ENCODE measurements at regions not wholly inside any gene's neighbourhood (a gene's known extent, or its start where the extent isn't known, plus 50 kb on each side); places are given as distances from the start of the nearest gene placed in this dataset.

- peak; percentile 8 for DNase-seq (ENCODE audit: extremely low spot score)
- WGBS = 74% methylated on average over 7 of the region's 7 CpGs
- Histone ChIP-seq H3K27ac (ENCODE audit: low read depth) (no peak overlapping the region), H3K36me3 (ENCODE audit: insufficient read depth) (no peaks in the 10 kb centered on the region), H3K4me1 (ENCODE audit: insufficient read depth) (no peaks in the 10 kb centered on the region), H3K4me3 (ENCODE audit: low read depth, low read length) (no peak overlapping the region)
Measured at GRCh38 chr4:162406637-162407365, 243.0 kb upstream of the FSTL5 start.

DNA sequence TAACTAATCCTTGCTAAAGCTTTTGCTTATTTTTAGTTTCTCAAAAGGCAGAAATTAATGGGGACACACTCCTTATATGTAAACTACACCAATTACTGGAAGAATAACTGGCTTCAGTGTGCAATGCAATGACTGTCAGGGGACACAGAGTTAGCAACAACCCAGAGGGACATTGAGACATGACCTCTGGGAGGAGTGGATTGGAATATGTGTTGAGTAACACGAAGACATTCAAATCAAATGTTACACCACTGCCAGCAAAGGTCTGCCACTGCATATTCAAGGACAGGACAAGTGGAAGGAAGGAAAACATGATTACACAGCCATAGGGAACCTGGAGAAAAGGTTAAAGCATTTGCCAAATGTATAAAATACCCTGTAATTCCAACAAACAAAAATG is 240.1 kb upstream of the FSTL5 start:
- WGBS = 51% methylated on average over 1 of the region's 1 CpG
- no peak for DNase-seq (ENCODE audit: extremely low spot score)
- no peaks in the 10 kb centered on the region for H3K36me3 ChIP-seq (ENCODE audit: insufficient read depth)
- H3K27ac ChIP-seq (ENCODE audit: low read depth) = no peak overlapping the region
- no peaks in the 10 kb centered on the region for H3K4me1 ChIP-seq (ENCODE audit: insufficient read depth)
- H3K4me3 ChIP-seq (ENCODE audit: low read depth, low read length) = no peak overlapping the region

DNA sequence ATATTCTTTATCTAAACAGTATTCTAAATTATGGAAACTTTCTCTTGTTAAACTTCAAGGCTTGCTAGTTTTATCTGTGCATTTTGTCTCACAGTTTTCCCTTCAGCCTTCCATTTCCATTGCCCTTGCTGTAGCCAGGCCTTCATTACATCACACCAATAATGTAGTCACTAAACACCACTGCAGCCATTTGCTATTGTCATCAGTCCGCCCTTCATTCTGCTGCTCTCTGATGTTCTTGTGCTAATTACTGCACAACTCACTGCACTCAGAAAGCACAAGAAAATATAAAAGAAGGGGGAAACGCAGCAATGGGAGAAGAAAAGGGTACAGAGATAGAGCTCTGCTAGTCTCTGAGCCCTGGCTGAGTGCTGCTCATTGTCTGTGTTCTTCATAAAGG is 239.6 kb upstream of the FSTL5 start:
- no peaks in the 10 kb centered on the region for H3K36me3 ChIP-seq (ENCODE audit: insufficient read depth)
- H3K4me3 ChIP-seq (ENCODE audit: low read depth, low read length) = no peak overlapping the region
- WGBS = 76% methylated on average over 2 of the region's 2 CpGs
- no peak for DNase-seq (ENCODE audit: extremely low spot score)
- H3K27ac ChIP-seq (ENCODE audit: low read depth) = no peak overlapping the region
- no peaks in the 10 kb centered on the region for H3K4me1 ChIP-seq (ENCODE audit: insufficient read depth)

- no peak for DNase-seq (ENCODE audit: extremely low spot score)
- WGBS = 84% methylated on average over 5 of the region's 5 CpGs
- H3K4me1 ChIP-seq (ENCODE audit: insufficient read depth) = no peaks in the 10 kb centered on the region
- no peak overlapping the region for H3K27ac ChIP-seq (ENCODE audit: low read depth)
- H3K36me3 ChIP-seq (ENCODE audit: insufficient read depth) = no peaks in the 10 kb centered on the region
- no peak overlapping the region for H3K4me3 ChIP-seq (ENCODE audit: low read depth, low read length)
Measured at GRCh38 chr4:162401021-162401420, 237.2 kb upstream of the FSTL5 start.

DNA sequence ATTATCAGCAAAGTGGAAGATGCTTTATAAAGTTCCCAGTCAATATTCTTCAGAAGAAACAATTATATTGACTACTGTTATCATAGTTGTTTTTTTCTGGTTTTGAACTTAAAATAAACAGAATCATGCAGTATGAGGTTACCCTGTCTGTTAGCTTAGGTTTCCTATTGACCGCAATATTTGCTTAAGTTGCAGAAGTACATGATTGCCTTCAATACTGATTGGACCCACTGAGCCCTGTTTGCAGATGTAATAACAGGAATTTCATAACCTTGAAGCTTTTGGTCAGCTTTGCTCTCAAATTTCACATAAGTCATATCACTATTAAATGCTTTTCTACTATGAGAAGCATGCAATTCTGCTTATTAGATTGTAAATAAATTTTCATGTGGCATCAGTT is 229.1 kb upstream of the FSTL5 start:
- Histone ChIP-seq H3K4me1 (ENCODE audit: insufficient read depth) (no peaks in the 10 kb centered on the region), H3K36me3 (ENCODE audit: insufficient read depth) (no peaks in the 10 kb centered on the region), H3K4me3 (ENCODE audit: low read depth, low read length) (no peak overlapping the region), H3K27ac (ENCODE audit: low read depth) (no peak overlapping the region)
- WGBS = 97% methylated on average over 1 of the region's 1 CpG
- no peak for DNase-seq (ENCODE audit: extremely low spot score)

DNA sequence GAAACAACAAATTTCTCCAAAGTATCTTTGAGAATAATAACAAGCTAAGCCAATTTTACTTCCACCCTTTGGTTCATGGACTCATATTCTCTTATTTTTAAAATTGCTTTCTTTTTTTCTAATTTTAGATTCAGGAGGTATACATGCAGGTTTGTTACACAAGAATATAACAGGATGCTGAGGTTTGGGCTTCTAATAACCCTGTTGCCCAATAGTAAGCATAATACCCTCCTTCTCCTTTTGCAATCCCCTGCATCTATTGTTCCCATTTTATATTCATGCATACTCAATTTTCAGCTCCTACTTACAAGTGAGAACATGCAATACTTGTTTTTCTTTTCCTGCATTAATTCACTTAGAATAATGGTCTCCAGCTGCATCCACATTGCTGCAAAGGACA is 202.3 kb upstream of the FSTL5 start:
- Histone ChIP-seq H3K36me3 (ENCODE audit: insufficient read depth) (no peaks in the 10 kb centered on the region), H3K4me1 (ENCODE audit: insufficient read depth) (no peaks in the 10 kb centered on the region), H3K27ac (ENCODE audit: low read depth) (no peak overlapping the region), H3K4me3 (ENCODE audit: low read depth, low read length) (no peak overlapping the region)
- no peak for DNase-seq (ENCODE audit: extremely low spot score)

GRCh38 chr4:162364651-162365050 is 200.9 kb upstream of the FSTL5 start:
- no peak for DNase-seq (ENCODE audit: extremely low spot score)
- Histone ChIP-seq H3K4me1 (ENCODE audit: insufficient read depth) (no peaks in the 10 kb centered on the region), H3K4me3 (ENCODE audit: low read depth, low read length) (no peak overlapping the region), H3K36me3 (ENCODE audit: insufficient read depth) (no peaks in the 10 kb centered on the region), H3K27ac (ENCODE audit: low read depth) (no peak overlapping the region)
- 80% methylated on average over 1 of the region's 1 CpG for WGBS

DNA sequence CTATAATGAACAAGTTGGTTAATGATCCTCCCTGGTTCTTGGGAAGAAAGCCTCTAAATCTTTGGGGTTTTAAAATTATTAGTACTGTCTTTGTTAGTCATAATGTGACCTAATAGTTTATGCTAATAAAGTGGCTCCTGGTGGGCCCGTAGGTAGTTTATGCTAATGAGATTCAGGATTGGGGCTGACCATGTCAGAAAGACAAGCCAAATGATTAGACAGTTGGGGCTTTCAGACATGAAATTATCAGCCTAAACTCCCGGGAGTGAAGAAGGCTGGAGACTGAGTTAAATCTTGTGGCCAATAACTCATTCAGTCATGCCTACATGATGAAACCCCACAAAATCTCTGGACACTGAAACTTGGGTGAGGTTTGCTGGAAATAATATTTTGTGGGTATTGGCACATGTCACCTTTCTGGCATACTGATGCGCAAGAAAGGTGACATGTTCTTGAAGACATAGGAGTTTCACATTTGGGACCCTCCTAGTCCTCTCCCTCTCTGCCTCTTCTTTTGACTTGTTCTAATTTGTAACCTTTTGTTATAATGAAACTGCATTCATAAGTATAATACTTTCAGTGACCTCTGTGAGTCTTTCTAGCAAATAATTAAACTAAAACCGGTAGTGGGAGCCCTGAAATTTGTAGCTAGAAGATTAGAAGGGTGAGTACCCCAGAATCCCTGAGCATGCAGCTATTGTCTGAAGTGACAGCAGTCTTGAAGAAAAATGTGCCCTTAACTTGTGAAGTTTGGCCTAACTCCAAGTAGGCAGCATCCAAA is 196.8 kb upstream of the FSTL5 start:
- DNase-seq (ENCODE audit: extremely low spot score) = no peak
- H3K36me3 ChIP-seq (ENCODE audit: insufficient read depth) = no peaks in the 10 kb centered on the region
- H3K4me1 ChIP-seq (ENCODE audit: insufficient read depth) = no peaks in the 10 kb centered on the region
- 80% methylated on average over 4 of the region's 4 CpGs for WGBS
- no peak overlapping the region for H3K4me3 ChIP-seq (ENCODE audit: low read depth, low read length)
- H3K27ac ChIP-seq (ENCODE audit: low read depth) = no peak overlapping the region

- H3K27ac ChIP-seq (ENCODE audit: low read depth) = no peak overlapping the region
- 22% methylated on average over 2 of the region's 2 CpGs for WGBS
- H3K4me1 ChIP-seq (ENCODE audit: insufficient read depth) = no peaks in the 10 kb centered on the region
- no peaks in the 10 kb centered on the region for H3K36me3 ChIP-seq (ENCODE audit: insufficient read depth)
- DNase-seq (ENCODE audit: extremely low spot score) = peak; percentile 3
- no peak overlapping the region for H3K4me3 ChIP-seq (ENCODE audit: low read depth, low read length)
Measured at GRCh38 chr4:162356181-162356580, 192.4 kb upstream of the FSTL5 start.

DNA sequence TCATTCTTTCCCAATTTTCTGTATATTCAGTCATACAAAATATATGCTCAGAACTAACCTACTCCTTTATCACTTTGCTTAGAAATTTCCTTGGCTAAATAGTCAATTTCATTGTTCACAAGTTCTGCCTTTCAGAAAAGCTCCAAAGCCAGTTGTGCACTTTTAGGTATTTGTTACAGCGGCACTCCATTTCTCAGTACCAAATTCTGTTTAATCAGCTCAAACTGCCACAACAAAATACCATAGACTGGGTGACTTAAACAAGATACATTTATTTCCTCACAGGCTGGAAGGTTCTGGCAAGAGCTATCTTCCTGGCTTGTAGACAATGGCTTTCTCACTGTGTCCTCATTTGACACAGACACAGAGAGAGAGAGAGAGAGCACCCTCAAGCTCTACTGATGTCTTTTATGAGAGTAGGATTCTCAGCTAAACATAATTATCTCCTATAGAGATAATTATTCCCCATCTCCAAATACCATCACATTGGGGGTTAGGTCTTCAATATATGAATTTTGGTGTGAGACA is 188.8 kb upstream of the FSTL5 start:
- Histone ChIP-seq H3K27ac (ENCODE audit: low read depth) (no peak overlapping the region), H3K36me3 (ENCODE audit: insufficient read depth) (no peaks in the 10 kb centered on the region), H3K4me1 (ENCODE audit: insufficient read depth) (no peaks in the 10 kb centered on the region), H3K4me3 (ENCODE audit: low read depth, low read length) (no peak overlapping the region)
- DNase-seq (ENCODE audit: extremely low spot score) = no peak
- WGBS = 90% methylated on average over 1 of the region's 1 CpG

- H3K4me3 ChIP-seq (ENCODE audit: low read depth, low read length) = no peak overlapping the region
- H3K36me3 ChIP-seq (ENCODE audit: insufficient read depth) = no peaks in the 10 kb centered on the region
- DNase-seq (ENCODE audit: extremely low spot score) = no peak
- WGBS = 30% methylated on average over 2 of the region's 2 CpGs
- H3K4me1 ChIP-seq (ENCODE audit: insufficient read depth) = no peaks in the 10 kb centered on the region
- no peak overlapping the region for H3K27ac ChIP-seq (ENCODE audit: low read depth)
Measured at GRCh38 chr4:162350331-162350730, 186.5 kb upstream of the FSTL5 start.

DNA sequence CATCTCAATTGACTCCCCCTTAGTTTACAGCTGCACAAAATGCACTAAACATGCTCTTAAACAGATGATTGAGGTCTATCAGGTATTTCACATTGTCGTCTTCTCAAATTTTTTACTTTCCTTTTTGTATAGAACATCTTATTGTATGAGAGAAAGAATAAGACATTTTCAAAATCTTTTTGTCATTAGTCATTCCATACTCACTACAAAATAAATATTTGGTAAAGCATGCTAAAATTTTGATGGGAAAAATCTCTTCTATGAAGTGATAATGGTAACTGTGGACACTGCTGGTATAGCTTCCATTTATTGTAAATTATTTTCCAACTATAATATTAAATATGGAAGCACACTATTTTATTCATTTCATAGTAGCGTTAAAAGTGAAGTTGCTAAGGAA is 185.6 kb upstream of the FSTL5 start:
- H3K36me3 ChIP-seq (ENCODE audit: insufficient read depth) = no peaks in the 10 kb centered on the region
- DNase-seq (ENCODE audit: extremely low spot score) = no peak
- H3K4me1 ChIP-seq (ENCODE audit: insufficient read depth) = no peaks in the 10 kb centered on the region
- 91% methylated on average over 2 of the region's 2 CpGs for WGBS
- no peak overlapping the region for H3K4me3 ChIP-seq (ENCODE audit: low read depth, low read length)
- no peak overlapping the region for H3K27ac ChIP-seq (ENCODE audit: low read depth)

DNA sequence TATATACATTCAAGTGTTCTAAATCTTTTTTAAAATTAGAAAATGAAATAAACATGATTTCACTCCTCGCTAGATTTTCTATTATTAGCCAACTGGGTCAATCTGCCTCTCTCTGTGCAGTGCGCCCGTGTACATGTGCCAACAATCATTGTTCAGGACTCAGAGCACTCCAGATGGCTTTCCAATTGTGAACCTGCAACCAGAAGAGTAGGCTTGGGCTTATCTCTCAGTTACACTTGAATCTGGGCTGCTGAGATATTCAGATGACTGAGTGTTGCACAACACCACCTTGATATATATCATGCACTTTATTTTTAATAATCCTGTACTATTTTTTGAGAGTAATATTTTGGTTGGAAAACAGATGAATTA is 184.0 kb upstream of the FSTL5 start:
- no peaks in the 10 kb centered on the region for H3K36me3 ChIP-seq (ENCODE audit: insufficient read depth)
- DNase-seq (ENCODE audit: extremely low spot score) = no peak
- no peak overlapping the region for H3K4me3 ChIP-seq (ENCODE audit: low read depth, low read length)
- no peak overlapping the region for H3K27ac ChIP-seq (ENCODE audit: low read depth)
- WGBS = 30% methylated on average over 3 of the region's 3 CpGs
- no peaks in the 10 kb centered on the region for H3K4me1 ChIP-seq (ENCODE audit: insufficient read depth)

DNA sequence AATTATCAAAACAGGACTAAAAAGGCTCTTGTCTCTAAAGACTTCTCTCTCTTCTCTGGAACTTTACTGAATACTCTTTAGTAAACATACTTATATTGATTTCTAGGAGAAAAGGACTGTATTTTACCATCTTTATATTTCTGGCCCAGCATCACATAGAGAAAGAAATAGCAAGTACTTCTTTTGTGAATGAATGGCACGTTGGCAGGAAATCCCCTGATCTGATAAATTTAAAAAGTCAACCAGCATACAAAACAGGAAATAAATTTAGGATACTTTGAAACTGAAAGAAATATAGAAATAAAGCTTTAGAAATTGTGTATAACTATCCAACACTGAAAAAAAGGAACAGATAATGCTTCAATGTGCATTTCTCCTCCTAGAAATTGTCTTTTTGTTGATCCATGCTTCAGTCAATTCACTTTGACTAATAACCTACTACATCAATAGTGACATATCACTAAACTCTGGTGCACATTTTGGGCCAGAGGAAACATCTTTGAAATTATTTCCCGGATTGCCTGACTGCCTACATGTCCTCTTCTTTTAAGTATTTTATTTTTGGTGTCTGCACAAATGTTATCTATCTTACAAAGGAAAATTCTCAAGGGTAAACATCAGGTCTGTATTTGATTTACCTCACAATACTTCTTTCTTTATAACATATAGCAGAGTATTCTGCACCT is 183.5 kb upstream of the FSTL5 start:
- Histone ChIP-seq H3K4me3 (ENCODE audit: low read depth, low read length) (no peak overlapping the region), H3K27ac (ENCODE audit: low read depth) (no peak overlapping the region), H3K36me3 (ENCODE audit: insufficient read depth) (no peaks in the 10 kb centered on the region), H3K4me1 (ENCODE audit: insufficient read depth) (no peaks in the 10 kb centered on the region)
- WGBS = 42% methylated on average over 2 of the region's 2 CpGs
- DNase-seq (ENCODE audit: extremely low spot score) = no peak

All from urinary bladder (tissue), 3 donors.